ENCODE measurements at regions not wholly inside any gene's neighbourhood (a gene's known extent, or its start where the extent isn't known, plus 50 kb on each side); places are given as distances from the start of the nearest gene placed in this dataset.

- Histone ChIP-seq H4K20me1 (replicated peaks; ENCODE audit: control insufficient read depth, insufficient read depth, low read length) (no peaks in the 10 kb centered on the region), H3K9ac (ENCODE audit: insufficient read depth in 1 of 2, low read depth in 2 of 2, low read length in 2 of 2) (no peak overlapping the region), H2AFZ (ENCODE audit: low read depth, low read length) (no peak overlapping the region), H3K36me3 (ENCODE audit: control insufficient read depth, insufficient read depth, low read length) (no peaks in the 10 kb centered on the region), H3K27me3 (ENCODE audit: control insufficient read depth in 2 of 2, insufficient read depth in 2 of 2, low read length in 2 of 2) (no peaks in the 10 kb centered on the region), H3K9me3 (replicated peaks; ENCODE audit: control insufficient read depth, insufficient read depth, low read depth, low read length) (no peaks in the 10 kb centered on the region; the same call in 1 of the 2 replicates), H3K4me3 (no peak overlapping the region), H3K4me2 (ENCODE audit: insufficient read depth, low read length) (no peak overlapping the region), H3K79me2 (ENCODE audit: control insufficient read depth, insufficient read depth, low read length) (no peaks in the 10 kb centered on the region), H3K27ac (ENCODE audit: extremely low read depth, low read depth, low read length) (no peak overlapping the region), H3K4me1 (replicated peaks in 1 of 2; ENCODE audit: control insufficient read depth in 2 of 2, insufficient read depth in 2 of 2, low read length in 2 of 2) (no peaks in the 10 kb centered on the region), H3K9me1 (ENCODE audit: control insufficient read depth, insufficient read depth, low read length) (no peaks in the 10 kb centered on the region)
- WGBS (ENCODE audit: insufficient coverage, low coverage, missing lambda C conversion rate), result 2% methylated on average over 5 of the region's 5 CpGs
- in situ Hi-C loops (cut with MboI) (no loop called here), intact Hi-C loops (cut with micrococcal nuclease) (no loop called here)
- POLR2A ChIA-PET, result no interaction called here
- BruUV-seq (replicated peaks), result no TSS peak
- DNase-seq (ENCODE audit: extremely low read depth in 1 of 4, low spot score in 3 of 4) (no peak), ATAC-seq (no peak), FAIRE-seq (no peak)
- TF ChIP-seq ATF2 (CRISPR knock-in tag; IDR thresholded peaks at IDR 0.05), result no peak
- TF ChIP-seq NCOR1 (IDR thresholded peaks at IDR 0.05), result no peak
- TF ChIP-seq HDGF (IDR thresholded peaks at IDR 0.05), result no peak
- TF ChIP-seq GTF2F1 (IDR thresholded peaks at IDR 0.05; ENCODE audit: low read depth, low read length), result no peak
- TF ChIP-seq TRIM25 (IDR thresholded peaks at IDR 0.05; ENCODE audit: borderline replicate concordance), result no peak
- no peak for TF ChIP-seq TAF9B (IDR thresholded peaks at IDR 0.05; ENCODE audit: partially characterized antibody)
- no peak for TF ChIP-seq ZNF655 (CRISPR knock-in tag; IDR thresholded peaks at IDR 0.05)
- no peak for TF ChIP-seq MAX (CRISPR knock-in tag; IDR thresholded peaks at IDR 0.05)
- no peak for TF ChIP-seq CHCHD3 (CRISPR knock-in tag; IDR thresholded peaks at IDR 0.05)
- CTCF ChIA-PET (ENCODE audit: low intra/inter-chr PET ratio), result no interaction called here
These were observed 210.0 kb upstream of the PEX5L start for GRCh38 chr3:180246688-180247195.
